Epithelial cell of prostate (primary cell): ENCODE measurements at regions not wholly inside any gene's neighbourhood (a gene's known extent, or its start where the extent isn't known, plus 50 kb on each side); places are given as distances from the start of the nearest gene placed in this dataset.
A peak's percentile ranks its signal among the peaks of the same experiment; 100 is the strongest.
"Not testable (repeated sequence)": the region's sequence is repeated elsewhere in the genome, so short reads cannot be mapped to it uniquely, and the experiment has no call there.

Experiments
- DNase-seq: peaks from one replicate; pipeline ENCODE4 v3.0.0-alpha.2; 2011; ENCODE audit warnings: low read depth, low spot score
- H3K27ac ChIP-seq: fragments of 450-650 bp; 2 replicates; pipeline ENCODE4 v1.5.1; 2017; ENCODE audit warnings: mild to moderate bottlenecking

DNA sequence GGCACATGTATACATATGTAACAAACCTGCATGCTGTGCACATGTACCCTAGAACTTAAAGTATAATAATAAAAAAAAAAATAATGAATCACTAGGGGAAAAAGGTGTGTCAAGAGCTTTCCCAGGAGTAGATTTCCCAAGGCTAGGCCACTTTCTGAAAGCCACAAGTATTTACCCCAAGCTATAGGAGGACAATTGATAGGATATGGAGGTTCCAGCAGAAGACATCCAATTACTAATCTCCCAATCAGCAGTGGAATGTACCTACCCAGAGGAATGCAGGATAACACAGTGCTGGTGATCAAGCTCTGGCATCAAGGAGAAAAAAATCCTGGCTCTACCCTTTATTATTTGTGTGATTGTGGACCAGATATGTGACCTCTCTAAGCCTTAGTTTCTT, 562.7 kb downstream of the RFPL4B start:
- no peak overlapping the region for H3K27ac ChIP-seq
- DNase-seq = peak; percentile 29

GRCh38 chr6:112910256-112910655, 563.1 kb downstream of the RFPL4B start:
- DNase-seq = no peak
- H3K27ac ChIP-seq = no peak overlapping the region

DNA sequence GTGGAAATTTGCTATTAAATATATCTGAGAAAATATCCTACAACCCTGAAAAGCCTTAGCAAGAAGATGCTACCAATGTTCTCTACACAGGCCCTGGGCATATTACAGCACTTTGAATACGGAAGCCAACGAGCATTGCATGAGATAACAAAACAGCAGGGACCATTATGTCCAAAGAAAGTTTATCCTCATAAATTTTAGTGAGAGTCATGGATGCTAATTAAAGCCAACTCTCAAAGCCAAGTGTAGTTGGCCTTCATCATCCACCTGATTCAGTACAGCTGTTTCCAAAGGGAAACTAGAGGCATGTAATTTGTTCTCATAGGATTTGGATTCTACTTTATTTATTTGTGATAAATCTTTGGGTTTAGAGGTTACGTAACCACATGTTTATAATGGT, 564.8 kb downstream of the RFPL4B start:
- H3K27ac ChIP-seq = no peak overlapping the region

DNA sequence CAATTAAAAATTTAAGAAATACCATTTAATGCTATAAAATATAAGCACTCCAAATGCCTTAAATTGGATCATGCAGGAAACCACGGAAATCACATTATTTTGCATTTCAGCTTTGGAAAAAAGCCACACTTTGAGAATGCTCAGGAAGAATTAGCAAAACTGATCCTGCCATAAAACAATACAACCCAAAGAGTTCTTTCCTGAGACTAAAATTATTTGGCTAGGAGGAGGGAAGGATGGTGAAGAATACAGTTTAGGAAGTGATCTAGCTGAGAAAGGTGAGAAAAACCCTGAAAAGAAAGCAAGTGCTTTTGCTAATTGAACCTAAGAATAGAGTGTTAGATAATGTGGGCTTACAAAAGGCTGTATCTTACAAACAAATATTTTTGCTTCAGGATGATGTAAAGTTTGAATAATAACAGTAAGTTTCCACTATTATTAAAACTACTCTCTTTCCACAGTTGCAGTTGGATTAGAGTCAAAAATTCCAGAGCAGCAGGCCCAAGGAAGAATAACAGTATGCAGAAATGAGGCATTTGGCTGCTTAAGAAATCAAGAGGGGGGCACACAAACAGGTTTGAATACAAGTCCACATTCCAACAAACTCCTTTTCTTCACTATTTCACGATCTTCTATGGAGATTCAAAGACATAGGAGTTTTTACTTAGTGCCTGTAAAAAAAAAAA, 565.4 kb downstream of the RFPL4B start:
- no peak for DNase-seq
- H3K27ac ChIP-seq = no peak overlapping the region

More for the DNA sequence above, 564.8 kb downstream of the RFPL4B start:
- DNase-seq = no peak

DNA sequence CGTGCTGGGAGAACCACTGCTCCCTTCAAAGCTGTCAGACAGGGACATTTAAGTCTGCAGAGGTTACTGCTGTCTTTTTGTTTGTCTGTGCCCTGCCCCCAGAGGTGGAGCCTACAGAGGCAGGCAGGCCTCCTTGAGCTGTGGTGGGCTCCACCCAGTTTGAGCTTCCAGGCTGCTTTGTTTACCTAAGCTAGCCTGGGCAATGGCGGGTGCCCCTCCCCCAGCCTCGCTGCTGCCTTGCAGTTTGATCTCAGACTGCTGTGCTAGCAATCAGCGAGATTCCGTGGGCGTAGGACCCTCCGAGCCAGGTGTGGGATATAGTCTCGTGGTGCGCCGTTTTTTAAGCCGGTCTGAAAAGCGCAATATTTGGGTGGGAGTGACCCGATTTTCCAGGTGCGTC, 572.6 kb downstream of the RFPL4B start:
- not testable (repeated sequence) for H3K27ac ChIP-seq, DNase-seq

DNA sequence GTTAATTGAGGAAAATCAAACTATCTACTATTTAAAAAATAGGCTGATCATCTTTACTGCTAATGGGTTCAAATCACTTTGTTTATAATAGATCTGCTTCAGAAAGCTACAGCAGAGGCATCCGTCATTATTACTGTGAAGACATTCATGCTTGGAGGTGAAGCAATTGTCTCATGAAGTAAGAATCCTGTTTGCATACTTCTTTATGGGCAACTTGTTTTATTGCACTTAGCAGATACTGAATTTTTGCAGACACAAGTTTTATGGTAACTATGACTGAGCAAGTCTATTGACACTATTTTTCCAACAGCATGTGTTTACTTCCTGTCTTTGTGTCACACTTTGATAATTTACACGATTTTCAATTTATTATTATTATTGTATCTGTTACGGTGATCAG, 573.9 kb downstream of the RFPL4B start:
- no peak overlapping the region for H3K27ac ChIP-seq
- DNase-seq = peak; percentile 12

DNA sequence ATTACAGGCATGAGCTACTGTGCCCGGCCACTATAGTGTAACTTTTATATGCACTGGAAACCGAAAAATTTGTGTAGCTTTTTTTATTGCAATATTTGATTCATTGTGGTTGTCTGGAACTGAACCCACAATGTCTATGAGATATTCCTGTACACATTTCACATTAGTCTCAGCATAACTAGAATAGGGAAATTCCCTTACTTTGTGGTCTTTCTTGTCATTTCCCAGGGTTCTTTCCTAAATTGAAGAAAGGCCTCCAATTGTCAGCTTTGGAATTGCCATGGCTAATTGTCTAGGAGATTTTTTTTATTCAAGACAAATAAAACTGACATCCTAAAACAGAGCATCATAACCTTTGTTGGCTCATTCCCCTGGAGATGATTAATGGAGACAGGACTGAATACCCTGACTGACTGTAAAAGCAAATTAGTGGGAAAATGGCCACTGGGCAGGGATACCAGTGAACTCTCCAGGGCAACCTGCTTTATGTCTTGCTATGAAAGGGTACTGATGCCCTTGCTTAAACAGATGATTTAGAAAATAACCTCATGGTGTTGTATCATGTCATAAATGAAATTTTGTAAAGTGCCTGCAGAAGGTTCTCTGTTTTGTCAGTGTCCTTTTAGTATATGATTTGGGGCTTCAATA, 576.9 kb downstream of the RFPL4B start:
- no peak overlapping the region for H3K27ac ChIP-seq
- no peak for DNase-seq

- no peak for DNase-seq
- no peak overlapping the region for H3K27ac ChIP-seq
Measured at GRCh38 chr6:112925702-112926101, 578.6 kb downstream of the RFPL4B start.

- no peak for DNase-seq
- H3K27ac ChIP-seq = no peak overlapping the region
Measured at GRCh38 chr6:112927641-112928320, 580.7 kb downstream of the RFPL4B start.

- no peak for DNase-seq
- no peak overlapping the region for H3K27ac ChIP-seq
Measured at GRCh38 chr6:112929641-112930040, 582.5 kb downstream of the RFPL4B start.

GRCh38 chr6:112931832-112932231, 584.7 kb downstream of the RFPL4B start:
- no peak overlapping the region for H3K27ac ChIP-seq
- DNase-seq = no peak

- no peak overlapping the region for H3K27ac ChIP-seq
- DNase-seq = no peak
Measured at GRCh38 chr6:112933947-112934346, 586.8 kb downstream of the RFPL4B start.

DNA sequence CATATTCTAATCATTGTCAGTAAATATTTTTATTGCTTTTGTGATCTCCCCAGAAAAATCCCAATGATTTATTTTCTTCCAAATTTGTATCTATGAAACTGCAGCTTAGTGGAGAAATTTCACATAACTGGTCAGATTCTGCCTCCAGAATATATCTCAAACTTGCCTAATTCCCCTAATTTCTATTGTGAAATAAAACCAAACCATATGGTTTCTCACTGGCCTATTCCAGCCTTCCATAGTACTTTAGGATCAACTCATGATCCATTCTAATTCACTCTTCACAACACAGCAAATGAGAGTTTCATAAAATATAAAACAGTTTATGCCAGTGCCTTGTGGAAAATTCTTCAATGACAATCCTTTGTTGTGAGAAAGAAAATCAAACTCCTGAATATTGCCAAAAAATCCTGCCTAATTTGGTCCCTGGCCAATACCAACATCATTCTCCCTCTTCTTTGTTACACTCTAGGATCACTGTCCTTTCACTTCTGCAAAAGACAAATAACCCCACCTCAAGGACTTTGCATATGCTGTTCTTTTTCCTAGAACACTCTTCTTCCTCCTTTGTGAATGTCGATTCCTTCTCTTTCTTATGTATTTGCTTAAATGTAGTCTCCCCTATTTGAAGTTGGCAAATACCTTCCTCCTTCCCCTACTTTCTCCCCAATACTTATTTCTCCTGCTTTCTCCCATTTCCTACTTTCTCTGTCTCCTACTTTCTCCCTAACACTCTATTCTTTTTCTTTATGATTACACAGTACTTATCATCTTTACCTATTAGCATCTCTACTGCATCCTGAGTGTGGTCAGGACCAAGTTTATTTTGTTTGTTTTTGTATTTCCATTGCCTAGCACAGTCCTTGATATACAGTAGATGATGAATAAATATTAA, 587.5 kb downstream of the RFPL4B start:
- no peak for DNase-seq
- H3K27ac ChIP-seq = no peak overlapping the region

GRCh38 chr6:112935402-112936078, 588.4 kb downstream of the RFPL4B start:
- DNase-seq = no peak
- no peak overlapping the region for H3K27ac ChIP-seq

DNA sequence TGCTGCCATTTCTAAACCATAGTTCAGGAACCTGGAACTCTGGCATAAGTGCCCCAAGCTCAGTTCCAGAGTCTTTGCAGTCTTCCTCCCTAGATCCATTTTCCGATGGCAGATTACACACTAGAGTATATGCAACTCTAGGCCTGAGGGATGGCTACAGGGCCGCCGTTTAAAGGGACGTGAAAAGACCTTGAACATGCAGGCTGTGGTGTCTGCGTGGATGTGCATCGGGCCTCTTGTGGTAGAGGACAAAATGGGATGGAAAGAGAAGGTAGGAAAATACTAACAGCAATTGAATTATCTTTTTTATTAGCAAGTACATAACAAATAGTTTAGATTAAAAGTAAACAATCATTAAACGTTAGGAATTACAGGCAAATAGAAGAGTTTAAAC, 588.9 kb downstream of the RFPL4B start:
- no peak overlapping the region for H3K27ac ChIP-seq
- no peak for DNase-seq

DNA sequence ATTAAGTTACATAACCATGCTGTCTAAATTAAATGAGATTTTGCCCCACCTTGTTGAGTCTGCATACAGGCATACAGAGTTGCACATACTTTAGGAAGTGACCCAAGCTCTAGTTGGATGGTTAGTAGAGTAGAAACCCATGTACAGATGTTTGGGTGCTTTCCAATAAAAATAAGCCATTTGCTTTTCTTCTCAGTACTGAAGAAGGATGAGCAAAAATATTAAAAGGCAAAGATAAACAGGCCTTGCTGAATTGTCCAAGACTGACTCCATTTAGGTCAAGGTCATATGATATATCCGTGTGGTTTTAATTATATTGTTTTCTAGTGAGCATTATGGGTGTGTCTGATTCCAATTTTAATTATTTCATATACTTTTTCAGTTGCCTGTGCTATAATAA, 589.4 kb downstream of the RFPL4B start:
- DNase-seq = no peak
- no peak overlapping the region for H3K27ac ChIP-seq

DNA sequence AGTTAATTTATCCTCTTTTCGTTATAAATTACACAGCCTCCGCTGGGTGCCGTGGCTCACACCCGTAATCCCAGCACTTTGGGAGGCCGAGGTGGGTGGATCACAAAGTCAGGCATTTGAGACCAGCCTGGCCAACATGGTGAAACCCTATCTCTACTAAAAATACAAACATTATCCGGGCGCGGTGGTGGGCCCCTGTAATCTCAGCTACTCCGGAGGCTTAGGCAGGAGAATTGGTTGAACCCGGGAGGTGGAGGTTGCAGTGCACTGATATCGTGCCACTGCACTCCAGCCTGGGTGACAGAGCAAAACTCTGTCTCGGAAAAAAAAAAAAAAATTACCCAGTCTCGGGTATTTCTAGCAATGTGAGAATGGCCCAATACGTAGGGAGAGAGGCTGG, 590.6 kb downstream of the RFPL4B start:
- DNase-seq, H3K27ac ChIP-seq: not testable (repeated sequence)

DNA sequence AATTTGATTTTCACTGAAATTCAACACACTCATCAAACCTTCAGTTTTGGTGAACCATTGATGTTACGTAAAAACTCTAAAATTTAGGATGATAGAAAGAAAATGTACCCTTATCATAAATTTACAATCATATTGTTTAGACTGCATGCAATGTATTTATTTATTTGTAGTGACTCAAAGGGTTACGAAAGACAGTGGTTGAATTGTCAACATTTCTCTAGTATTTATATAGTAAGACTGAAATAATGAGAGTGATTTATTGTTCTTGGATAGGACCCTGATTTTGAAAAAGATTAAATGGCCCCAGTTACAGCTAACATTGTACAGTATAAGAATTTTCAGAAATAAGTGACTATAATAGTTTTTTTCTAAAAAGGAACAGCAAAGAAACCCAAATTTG, 591.5 kb downstream of the RFPL4B start:
- no peak for DNase-seq
- no peak overlapping the region for H3K27ac ChIP-seq

DNA sequence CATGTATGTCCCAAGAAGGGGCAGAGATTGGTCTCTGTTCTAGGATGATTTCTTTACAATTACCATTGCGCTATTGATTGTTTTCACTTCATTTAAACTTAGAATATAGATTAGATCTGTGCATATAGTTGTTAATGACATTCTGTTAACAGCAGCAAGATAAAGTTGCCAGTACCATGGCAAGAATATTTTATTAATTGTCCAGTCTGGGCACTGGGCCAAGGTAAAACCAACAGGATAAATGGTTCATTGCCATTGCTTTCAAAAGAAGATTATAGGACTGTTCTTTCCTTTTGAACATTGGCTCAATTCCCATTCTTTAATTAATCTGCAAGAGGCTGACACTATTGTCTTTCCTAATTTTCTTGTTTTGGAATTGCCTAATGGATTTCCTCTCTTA, 592.4 kb downstream of the RFPL4B start:
- no peak for DNase-seq
- no peak overlapping the region for H3K27ac ChIP-seq

DNA sequence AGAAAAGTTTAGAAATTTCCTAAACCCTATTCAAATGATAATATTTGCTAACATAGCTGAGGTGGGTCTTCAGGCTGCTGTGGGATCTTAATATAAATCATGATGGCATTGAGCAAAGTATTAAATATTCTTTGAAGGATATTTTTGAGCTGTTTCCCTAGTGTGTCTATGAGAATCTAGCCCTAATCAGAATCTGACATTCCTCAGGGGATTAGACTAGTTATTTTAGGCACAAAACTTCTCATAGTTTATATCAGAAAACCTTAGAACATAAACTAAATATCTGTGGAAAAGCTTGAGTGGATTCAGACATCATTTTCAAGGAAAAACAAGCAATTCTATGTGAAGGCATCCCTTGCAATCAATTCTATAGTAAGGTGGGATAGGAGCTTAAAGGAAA, 594.5 kb downstream of the RFPL4B start:
- no peak overlapping the region for H3K27ac ChIP-seq
- DNase-seq = no peak
